GM19043 (cell line): ENCODE measurements at regions not wholly inside any gene's neighbourhood (a gene's known extent, or its start where the extent isn't known, plus 50 kb on each side); places are given as distances from the start of the nearest gene placed in this dataset.

Source experiments
- ATAC-seq: cut with Tn5 transposase; IDR thresholded peaks from one replicate; pipeline ENCODE4 v1.9.1; 2021; ENCODE audit warnings: low read depth; ENCODE audit not compliant: unreplicated experiment

DNA sequence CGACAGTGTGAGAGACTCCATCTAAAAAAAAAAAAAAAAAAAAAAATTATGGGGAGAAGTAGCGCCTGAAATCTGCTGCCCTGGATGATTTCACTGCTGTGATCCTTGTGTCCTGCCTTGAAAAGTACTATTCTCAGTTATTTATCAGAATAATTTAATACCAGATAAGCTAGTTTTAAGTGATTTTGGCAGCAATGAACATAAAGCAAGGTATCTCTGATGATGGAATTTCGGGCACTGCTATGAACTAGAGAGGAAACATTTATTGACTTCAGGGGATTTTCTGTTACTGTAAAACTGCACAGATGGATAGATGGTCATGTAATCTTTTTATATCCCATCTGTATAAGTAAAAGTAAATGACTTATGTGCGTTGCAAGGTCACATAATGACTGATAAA, 619.1 kb upstream of the ANKRD30A start:
- no peak for ATAC-seq

DNA sequence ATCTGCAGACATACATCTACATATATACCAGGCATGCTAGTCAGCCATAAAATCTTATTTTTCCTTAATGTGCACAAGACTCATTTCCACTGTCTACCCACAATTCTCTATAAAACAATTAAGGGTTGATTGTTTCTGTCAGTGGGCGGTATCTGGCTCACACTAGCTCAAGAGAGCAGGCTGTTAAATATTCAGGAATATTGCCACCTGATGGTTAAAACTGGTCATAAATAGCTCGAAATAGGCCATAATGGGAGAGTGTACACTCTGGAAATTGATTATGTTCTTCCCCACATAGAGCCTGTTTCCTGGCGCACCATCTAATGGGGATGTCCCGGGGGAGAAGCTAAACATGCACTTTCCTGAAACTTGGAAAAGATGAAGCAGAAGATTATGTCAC, 620.6 kb upstream of the ANKRD30A start:
- no peak for ATAC-seq

DNA sequence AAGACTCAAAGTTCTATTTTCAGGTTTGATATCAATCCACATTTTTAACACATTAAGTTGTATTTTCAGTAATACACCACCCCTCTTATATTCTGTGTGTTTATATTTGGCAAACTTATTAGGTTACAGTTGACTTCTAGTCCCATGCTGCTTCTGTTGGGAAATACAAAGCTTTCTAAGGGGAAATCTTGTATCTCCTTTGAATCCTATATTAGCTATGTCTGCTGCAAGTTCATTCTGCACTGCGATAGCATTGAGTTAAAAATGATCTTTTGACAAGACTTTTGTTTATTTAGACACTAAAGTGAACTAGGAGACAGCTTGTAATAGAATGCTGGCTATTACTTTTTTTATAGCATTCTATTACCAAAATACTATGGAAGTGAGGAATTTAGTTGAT, 625.1 kb upstream of the ANKRD30A start:
- ATAC-seq = no peak

DNA sequence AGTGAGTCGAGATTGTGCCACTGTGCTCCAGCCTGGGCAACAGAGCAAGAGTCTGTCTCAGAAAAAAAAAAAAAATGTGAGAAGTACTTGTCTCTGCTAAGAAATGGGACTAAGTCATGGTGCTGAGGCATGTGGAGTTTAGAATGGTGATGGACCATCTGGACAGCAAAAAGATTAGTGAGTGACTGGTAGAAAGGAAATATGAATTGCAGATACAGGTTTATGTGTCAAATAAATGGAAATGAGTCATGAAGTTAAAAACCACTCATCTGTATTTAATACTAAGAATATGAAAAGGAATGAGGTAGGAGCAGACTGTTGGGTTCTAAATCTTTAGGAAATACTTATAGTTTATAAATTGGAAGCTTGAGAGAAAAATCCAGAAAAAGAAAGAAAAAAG, 625.7 kb upstream of the ANKRD30A start:
- ATAC-seq = no peak

DNA sequence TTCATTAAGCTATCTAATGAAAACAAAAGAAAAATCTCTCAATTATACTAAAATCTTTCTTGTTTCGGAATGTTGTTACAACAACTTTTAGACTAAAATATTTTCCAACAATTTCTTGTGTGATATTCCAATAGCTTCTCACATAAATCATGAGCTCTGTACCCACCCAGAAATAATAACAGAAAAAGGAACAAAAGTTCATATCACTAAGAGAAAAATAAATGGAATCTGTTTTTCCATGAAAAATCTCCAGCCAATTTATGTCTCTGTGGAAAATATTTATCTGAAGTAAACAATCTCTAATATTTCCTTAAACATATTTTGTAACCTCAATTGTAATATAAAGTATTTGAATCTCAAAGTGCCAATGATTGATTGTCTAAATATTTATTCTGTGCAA, 628.6 kb upstream of the ANKRD30A start:
- no peak for ATAC-seq

DNA sequence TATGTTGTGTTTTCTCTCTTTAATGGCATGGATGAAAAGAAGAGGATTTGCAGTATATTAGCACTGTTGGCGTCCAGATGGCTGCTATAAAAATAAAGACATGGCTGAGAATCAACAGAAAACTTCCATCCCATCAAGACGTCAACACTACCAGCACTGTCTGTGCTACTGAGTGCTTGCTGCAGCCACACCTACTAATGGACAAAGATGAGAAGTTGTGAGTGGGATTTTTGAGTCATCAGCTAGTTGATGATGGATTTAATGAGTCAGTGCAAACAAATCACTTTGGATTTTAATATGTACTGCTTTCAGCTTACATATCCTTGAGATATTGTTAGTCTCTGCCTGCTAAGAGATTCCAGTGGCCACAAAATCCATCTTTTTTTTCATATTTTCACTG, 631.0 kb upstream of the ANKRD30A start:
- ATAC-seq = no peak

DNA sequence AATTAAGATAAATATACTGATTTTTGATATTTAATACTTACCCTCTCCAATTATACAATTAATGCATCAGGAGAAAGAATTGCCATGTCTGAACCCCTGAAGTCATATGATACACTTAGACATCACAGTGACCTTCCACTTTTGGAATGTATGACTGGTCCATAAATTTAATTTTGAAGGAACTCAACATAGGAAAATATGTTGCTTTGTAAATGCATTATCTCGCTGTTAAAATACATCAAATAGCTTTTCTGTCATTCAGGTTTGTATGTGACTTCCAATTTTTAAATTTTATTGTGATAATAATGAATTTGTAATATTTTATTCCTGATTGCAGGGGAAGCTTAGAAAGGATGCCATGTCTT, 631.9 kb upstream of the ANKRD30A start:
- no peak for ATAC-seq

DNA sequence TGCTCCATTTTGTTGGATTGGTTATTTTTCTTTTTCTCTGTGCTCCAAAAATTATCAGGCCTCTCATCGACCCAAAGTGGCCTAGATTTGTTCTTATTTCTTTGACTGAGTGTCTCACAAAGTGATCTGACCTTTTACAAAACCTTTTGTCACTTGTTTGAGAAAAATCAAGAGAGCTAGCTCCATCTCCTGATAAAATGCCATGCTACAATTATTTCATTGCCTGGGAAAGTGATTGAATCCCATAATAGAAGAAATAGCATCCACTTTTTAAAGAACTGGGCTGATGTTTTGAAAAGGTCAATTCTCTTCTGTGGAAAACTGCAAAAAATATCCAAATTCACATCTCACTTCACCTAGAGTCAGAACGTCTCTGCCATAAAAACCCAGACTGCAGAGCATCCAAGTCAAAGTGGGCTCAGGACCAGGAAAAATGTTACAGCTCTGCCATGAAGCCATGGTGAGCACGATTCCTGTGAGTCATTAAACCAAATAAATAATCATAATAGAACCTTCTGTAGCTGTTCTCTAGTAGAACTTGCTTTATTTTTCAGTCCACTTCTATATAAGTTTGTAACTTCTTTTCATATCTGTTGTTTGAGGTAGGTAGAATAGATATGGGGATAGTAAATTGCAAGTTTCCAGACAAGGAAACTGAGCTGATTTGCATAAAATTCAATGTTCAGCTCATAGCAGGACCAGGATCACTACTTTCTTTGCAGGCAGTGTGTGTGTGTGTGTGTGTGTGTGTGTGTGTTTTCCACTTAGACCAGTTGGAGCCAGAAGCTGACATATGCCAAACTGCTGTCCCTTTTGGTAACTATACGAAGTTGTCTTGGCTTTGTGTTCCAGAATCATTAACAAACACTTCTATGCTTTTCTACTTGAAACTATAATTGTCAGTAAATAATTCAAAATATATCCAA, 632.5 kb upstream of the ANKRD30A start:
- ATAC-seq = no peak

DNA sequence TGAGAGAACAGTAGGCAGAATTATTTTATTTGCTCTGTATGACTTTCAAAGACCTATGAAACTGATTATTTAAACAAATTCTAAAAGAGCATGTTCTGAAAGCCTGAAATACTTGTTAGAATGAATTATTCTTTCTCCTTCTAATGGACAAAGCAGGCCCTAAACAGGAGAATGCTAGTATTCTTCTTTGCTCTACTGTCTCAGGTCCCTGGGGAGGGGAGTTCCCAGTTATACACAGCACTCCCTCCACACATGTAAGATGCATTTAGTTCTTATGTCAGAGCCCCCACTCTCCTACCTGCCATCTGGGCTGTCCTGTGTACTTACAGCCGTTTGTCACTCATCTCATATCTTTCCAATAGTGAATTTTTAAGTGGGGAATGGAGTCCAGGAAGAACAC, 633.5 kb upstream of the ANKRD30A start:
- no peak for ATAC-seq

DNA sequence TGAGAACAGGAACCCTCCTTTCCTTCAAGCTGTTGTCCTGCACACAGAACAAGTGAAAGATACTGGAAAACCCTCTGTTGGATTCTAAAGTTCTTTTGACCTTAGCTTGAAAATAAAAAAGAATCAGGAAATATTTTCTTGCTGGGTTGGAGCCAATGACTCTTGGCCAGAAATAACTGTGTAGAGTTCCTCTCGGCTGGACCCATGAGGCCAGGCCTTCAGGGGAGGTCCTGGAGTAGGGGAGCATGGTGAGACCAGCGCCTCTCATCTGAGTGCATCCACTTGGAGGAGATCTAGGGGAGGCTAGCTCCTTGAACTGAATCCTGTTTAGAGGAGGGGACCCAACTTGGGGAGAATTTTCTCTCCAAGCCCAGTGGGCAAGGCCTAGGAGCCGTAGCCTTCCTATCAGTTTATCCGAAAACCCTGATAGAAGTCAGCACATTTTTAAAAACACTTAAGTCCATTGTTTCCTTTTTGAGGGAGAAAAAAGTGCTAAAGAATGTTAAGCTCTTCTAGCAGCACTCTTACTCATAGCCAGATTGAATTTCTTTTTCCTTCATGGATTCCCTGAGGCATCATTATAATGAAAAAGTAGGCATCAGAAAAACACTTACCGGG, 635.7 kb upstream of the ANKRD30A start:
- no peak for ATAC-seq

DNA sequence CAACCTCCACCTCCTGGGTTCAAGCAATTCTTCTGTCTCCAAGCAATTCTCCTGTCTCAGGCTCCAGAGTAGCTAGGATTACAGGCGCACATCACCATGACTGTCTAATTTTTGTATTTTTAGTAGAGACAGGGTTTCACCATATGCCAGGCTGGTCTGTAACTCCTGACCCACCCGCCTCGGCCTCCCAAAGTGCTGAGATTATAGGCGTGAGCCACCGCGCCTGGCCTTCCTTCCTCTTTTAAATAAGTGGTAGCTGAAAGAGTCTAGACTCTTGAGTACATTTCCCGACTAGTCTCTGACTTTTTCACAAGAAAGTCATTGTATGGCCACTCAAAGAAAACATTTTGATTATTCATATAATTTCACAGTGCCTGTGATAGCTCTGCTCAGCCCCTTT, 636.2 kb upstream of the ANKRD30A start:
- ATAC-seq = no peak

DNA sequence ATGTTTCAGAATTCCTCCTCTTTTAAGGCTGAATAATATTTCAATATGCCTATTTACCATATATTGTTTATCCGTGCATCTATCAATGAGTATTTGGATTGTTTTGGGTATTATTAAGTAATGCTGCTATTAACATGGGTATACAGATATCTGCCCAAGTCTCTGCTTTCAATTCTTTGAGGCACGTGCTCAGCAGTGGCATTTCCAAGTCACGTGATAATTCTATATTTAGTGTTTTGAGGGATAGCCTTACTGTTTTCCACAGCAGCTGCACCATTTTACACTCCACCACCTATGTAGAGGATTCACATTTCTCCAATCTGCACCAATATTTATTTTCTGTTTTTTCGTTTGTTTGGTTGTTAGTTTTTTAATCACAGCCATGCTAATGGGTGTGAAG, 636.8 kb upstream of the ANKRD30A start:
- no peak for ATAC-seq

DNA sequence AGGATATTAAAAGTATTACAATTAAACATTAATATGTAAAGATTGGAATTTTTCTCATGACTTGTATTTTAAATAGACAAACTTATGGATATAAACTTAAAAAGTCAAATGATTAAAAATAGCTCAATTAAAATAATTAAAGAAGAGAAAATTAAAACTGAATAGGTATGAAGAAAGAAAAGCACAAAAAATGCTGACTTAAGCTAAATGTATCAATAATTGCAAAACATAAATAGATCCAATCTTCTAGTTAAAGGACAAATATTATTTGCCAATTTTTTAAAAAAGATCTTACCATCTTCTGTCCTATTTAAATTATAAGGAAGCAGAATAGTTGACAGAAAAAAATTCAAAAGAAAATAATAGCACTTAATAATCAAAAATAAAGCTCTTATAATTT, 646.3 kb upstream of the ANKRD30A start:
- no peak for ATAC-seq

DNA sequence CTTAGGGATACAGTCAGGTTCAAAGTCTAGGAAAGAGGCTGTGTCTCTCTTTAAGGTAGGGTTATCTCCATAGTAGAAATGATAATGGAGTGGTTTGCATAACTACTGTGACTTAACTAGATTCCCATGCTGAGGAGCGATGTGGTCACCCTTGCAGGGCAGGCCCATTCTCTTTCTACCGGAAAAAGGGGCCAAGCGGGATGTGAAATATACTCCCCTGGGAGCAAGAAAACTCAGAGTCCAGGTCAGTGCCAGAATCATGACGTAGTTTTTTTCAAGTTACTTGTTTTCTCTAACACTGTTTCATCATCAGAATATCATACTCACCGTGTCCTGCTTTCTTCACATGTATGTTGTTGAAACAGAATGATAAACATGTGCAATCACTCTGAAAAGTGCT, 649.0 kb upstream of the ANKRD30A start:
- ATAC-seq = no peak

DNA sequence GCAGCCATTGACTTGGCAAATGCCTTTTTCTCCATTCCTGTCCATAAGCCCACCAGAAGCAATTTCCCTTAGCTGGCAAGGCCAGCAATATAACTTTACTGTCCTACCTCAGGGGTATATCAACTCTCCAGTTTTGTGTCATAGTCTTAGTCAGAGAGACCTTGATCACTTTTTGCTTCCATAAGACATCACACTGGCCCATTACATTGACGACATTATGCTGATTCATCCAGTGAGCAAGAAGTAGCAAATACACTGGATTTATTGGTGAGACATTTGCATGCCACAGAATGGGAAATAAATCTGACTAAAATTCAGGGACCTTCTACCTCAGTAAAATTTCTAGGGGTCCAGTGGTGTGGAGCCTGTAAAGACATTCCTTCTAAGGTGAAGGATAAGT, 649.7 kb upstream of the ANKRD30A start:
- no peak for ATAC-seq

DNA sequence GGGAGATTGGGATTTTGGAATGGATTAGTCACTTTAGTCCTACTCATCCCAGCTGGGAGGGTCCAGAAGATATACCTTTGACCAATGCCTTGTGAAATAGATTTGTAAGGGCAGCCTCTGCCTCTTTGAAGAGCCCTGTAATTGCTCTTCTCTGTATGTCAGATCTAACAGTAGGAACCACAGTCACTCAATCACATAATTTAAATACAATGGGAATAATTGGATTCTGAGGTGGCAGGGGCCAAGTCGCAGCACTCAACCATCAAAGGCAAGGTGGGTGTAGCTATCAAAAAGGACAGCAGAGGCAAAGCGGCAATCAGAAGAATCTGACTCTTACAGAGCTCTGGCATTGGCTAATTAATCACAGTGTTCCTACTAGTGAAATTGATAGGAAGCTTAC, 650.9 kb upstream of the ANKRD30A start:
- ATAC-seq = no peak

DNA sequence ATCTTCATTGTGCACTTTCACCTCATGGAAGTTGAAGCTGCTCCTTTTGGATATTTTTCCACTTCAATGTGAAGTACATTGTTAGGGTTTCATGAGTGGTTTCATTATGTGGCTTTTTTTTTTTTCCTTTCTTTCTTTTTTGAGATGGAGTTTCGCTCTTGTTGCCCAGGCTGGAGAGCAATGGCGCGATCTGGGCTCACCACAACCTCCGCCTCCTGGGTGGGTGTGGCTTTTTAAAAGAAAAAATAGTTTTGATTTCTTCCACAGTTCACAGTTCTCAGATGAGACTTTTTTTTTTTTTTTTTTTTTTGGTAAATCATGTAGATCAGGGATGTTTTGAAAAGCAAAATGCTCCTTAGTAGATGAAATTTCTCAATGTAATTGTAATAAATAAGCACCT, 652.3 kb upstream of the ANKRD30A start:
- ATAC-seq = no peak

DNA sequence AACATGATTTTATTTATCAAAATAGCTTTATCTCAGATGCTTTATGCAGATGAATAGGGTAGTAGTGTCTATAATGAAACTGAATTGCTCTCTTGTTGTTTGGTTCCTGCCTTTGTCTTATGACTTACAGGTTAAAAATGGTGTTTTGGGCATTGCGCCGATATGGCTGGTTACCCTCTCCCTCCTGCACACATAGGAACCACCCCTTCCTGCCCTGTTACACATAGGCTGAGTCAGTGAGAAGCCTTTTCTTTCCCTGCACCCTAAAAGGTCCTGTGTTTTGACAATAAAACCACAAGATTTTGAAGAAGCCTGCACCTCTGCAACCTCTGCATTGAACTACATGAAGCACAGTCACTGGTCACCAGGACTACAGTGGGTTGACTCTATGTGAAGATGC, 655.8 kb upstream of the ANKRD30A start:
- ATAC-seq = no peak

DNA sequence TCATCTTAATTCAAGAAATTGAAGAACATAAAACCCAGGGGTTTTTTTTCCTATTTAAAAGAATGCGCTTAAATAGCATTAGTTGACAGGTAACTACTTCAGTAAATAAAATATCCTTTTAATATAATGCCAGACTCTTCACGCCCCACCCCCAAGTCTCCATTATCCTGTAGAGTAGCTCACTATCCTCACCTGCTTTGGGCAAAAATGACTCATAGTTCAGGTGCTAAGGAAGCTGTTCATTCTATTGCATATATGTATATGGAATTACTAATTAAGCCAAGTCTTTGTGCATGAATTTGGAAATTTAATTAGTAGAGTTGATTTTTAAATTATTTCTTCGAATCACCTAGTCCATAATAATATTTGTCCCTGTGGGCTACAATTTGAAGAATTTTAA, 656.8 kb upstream of the ANKRD30A start:
- ATAC-seq = no peak

DNA sequence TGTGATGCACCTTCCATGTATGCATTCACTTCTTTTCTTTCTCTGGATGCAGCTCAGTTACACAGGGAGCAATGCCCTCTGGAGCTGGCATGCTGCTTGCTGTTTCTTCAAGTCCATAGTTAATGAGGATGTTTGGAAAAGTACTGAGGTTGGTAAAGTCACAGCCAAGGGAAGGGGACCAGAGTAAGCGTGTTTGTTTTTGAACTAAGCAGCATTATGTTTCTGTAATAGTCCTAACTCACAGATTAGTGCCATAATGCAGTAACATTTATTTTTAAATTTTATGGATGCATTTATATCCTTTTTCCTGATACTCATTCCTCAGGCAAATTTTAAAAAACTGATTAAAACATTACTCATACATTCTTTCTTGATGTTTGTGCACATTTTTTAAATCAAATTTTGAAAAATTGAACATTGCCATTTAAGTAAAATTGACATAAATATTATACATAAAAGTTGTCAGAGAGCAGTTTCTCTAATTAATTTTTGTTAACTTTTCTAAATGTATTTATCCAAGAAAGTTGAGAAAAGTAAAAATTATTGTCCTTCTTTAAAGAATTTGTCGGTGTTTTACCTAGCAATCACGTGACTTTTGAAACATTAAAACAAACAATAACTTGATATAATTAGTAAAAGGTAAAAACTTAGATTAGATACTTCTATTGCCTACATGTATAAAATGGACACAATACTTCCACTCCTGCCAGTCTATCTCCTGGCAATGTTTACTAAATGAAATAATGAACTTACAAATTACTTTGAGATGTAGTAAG, 659.6 kb upstream of the ANKRD30A start:
- ATAC-seq = no peak

DNA sequence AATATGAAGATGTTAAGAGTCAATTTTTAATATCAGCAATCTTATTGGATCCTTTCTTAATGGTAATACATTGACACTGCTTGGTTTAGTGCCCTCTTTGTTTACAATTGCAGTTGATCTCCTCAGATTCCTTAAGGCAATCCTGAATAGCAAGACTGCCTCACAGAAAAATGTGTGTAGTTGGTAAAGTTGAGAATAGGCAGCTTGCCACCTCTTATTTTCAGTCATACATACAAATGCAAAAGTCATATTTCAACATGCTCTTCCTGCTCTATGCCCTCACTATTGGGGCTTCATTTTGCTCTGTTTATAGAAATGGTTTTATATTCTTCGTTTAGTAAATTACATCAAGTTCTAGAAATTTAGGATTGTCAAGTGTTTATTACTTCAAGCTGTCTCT, 661.1 kb upstream of the ANKRD30A start:
- no peak for ATAC-seq

DNA sequence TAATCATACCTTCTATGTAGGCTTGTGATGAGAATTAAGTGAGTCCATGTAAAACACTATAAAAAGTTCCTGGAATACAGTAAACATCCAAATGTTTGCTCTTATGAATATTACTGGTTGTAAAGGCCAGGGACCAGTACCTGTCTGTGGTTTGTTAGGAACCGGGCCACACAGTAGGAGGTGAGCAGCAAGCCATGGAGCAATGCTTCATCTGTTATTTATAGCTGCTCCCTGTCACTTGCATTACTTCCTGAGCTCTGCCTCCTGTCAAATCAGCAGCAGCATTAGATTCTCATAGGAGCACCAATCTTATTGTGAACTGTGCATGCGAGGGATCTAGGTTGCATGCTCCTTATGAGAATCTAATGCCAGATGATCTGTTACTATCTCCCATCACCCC, 662.0 kb upstream of the ANKRD30A start:
- ATAC-seq = no peak
